ENCODE measurements at regions not wholly inside any gene's neighbourhood (a gene's known extent, or its start where the extent isn't known, plus 50 kb on each side); places are given as distances from the start of the nearest gene placed in this dataset.

GRCh38 chr20:24718277-24718676 lies 230.8 kb upstream of the CST7 start:
- no peak for DNase-seq (ENCODE audit: low read depth, low spot score)

- no peak for DNase-seq (ENCODE audit: low read depth, low spot score)
Observed at GRCh38 chr20:24718696-24719095, 230.4 kb upstream of the CST7 start.

- no peak for DNase-seq (ENCODE audit: low read depth, low spot score)
Observed at GRCh38 chr20:24720957-24721356, 228.1 kb upstream of the CST7 start.

GRCh38 chr20:24721891-24722568 lies 227.0 kb upstream of the CST7 start:
- no peak for DNase-seq (ENCODE audit: low read depth, low spot score)

GRCh38 chr20:24722586-24722985 lies 226.5 kb upstream of the CST7 start:
- DNase-seq (ENCODE audit: low read depth, low spot score): no peak

GRCh38 chr20:24723186-24723585 lies 225.9 kb upstream of the CST7 start:
- DNase-seq (ENCODE audit: low read depth, low spot score): no peak

GRCh38 chr20:24723647-24724352 lies 225.3 kb upstream of the CST7 start:
- DNase-seq (ENCODE audit: low read depth, low spot score): no peak

GRCh38 chr20:24724982-24725533 lies 224.0 kb upstream of the CST7 start:
- DNase-seq (ENCODE audit: low read depth, low spot score): no peak

GRCh38 chr20:24727795-24728194 lies 221.3 kb upstream of the CST7 start:
- DNase-seq (ENCODE audit: low read depth, low spot score): no peak

- no peak for DNase-seq (ENCODE audit: low read depth, low spot score)
Observed at GRCh38 chr20:24729896-24730605, 219.0 kb upstream of the CST7 start.

GRCh38 chr20:24730750-24731149 lies 218.3 kb upstream of the CST7 start:
- no peak for DNase-seq (ENCODE audit: low read depth, low spot score)

- no peak for DNase-seq (ENCODE audit: low read depth, low spot score)
Observed at GRCh38 chr20:24731312-24731711, 217.8 kb upstream of the CST7 start.

- DNase-seq (ENCODE audit: low read depth, low spot score): no peak
Observed at GRCh38 chr20:24732076-24732475, 217.0 kb upstream of the CST7 start.

GRCh38 chr20:24732599-24732998 lies 216.5 kb upstream of the CST7 start:
- no peak for DNase-seq (ENCODE audit: low read depth, low spot score)

GRCh38 chr20:24733416-24733815 lies 215.7 kb upstream of the CST7 start:
- DNase-seq (ENCODE audit: low read depth, low spot score): no peak

- no peak for DNase-seq (ENCODE audit: low read depth, low spot score)
Observed at GRCh38 chr20:24734139-24734538, 214.9 kb upstream of the CST7 start.

- DNase-seq (ENCODE audit: low read depth, low spot score): no peak
Observed at GRCh38 chr20:24735263-24735662, 213.8 kb upstream of the CST7 start.

- peak; percentile 53 for DNase-seq (ENCODE audit: low read depth, low spot score)
Observed at GRCh38 chr20:24736131-24736843, 212.8 kb upstream of the CST7 start.

GRCh38 chr20:24736844-24737211 lies 212.2 kb upstream of the CST7 start:
- no peak for DNase-seq (ENCODE audit: low read depth, low spot score)

GRCh38 chr20:24737212-24737850 lies 211.7 kb upstream of the CST7 start:
- no peak for DNase-seq (ENCODE audit: low read depth, low spot score)

- DNase-seq (ENCODE audit: low read depth, low spot score): no peak
Observed at GRCh38 chr20:24738058-24738775, 210.9 kb upstream of the CST7 start.

All from astrocyte of the hippocampus (primary cell).